DND-41 (cell line): ENCODE measurements at regions not wholly inside any gene's neighbourhood (a gene's known extent, or its start where the extent isn't known, plus 50 kb on each side); places are given as distances from the start of the nearest gene placed in this dataset.

Experiments used
- EZH2 ChIP-seq: IDR thresholded peaks from 3 replicates; pipeline ENCODE4 v1.6.1; 2012; ENCODE audit warnings: borderline replicate concordance, low read depth, mild to moderate bottlenecking, moderate library complexity, low read length, inconsistent platforms; ENCODE audit not compliant: severe bottlenecking
- TF ChIP-seq, protein P1 (sequence below): IDR thresholded peaks from 2 replicates; pipeline ENCODE4 v1.5.1; 2012; ENCODE audit warnings: borderline replicate concordance, low read length, moderate library complexity, mild to moderate bottlenecking; ENCODE audit not compliant: poor library complexity, severe bottlenecking; ENCODE audit errors: extremely low read depth

GRCh38 chr6:126891158-126891557 lies 227.3 kb upstream of the RSPO3 start:
- TF ChIP-seq, protein P1, sequence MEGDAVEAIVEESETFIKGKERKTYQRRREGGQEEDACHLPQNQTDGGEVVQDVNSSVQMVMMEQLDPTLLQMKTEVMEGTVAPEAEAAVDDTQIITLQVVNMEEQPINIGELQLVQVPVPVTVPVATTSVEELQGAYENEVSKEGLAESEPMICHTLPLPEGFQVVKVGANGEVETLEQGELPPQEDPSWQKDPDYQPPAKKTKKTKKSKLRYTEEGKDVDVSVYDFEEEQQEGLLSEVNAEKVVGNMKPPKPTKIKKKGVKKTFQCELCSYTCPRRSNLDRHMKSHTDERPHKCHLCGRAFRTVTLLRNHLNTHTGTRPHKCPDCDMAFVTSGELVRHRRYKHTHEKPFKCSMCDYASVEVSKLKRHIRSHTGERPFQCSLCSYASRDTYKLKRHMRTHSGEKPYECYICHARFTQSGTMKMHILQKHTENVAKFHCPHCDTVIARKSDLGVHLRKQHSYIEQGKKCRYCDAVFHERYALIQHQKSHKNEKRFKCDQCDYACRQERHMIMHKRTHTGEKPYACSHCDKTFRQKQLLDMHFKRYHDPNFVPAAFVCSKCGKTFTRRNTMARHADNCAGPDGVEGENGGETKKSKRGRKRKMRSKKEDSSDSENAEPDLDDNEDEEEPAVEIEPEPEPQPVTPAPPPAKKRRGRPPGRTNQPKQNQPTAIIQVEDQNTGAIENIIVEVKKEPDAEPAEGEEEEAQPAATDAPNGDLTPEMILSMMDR, result no peak
- TF ChIP-seq EZH2, result no peak
